Lung (tissue), 11 donors: ENCODE measurements at regions not wholly inside any gene's neighbourhood (a gene's known extent, or its start where the extent isn't known, plus 50 kb on each side); places are given as distances from the start of the nearest gene placed in this dataset.

Experiments
- ATAC-seq: fragments of 200-7000 bp; cut with Tn5 transposase; one replicate; pipeline ENCODE4 v1.9.1; 2020; ENCODE audit warnings: moderate number of reproducible peaks; ENCODE audit not compliant: insufficient read depth, low FRiP score
- DNase-seq, 3 donors: peaks; one replicate each; pipeline ENCODE4 v3.0.0-alpha.2; 2013 to 2017
- H3K27ac ChIP-seq, 2 donors: one replicate each; pipeline ENCODE4 v1.5.1; 2013; ENCODE audit warnings: mild to moderate bottlenecking in 2 of 2, moderate library complexity in 2 of 2, control low read depth in 1 of 2, inconsistent platforms in 1 of 2, low read depth in 1 of 2, low read length in 1 of 2
- H3K27me3 ChIP-seq, 3 donors: one replicate each; pipeline ENCODE4 v1.5.1; 2013; ENCODE audit warnings: low read length in 2 of 3; ENCODE audit not compliant: control insufficient read depth in 3 of 3, insufficient read depth in 3 of 3
- H3K36me3 ChIP-seq, 4 donors: one replicate each; pipeline ENCODE4 v1.5.1; 2013; ENCODE audit warnings: low read length in 4 of 4, mild to moderate bottlenecking in 1 of 4, moderate library complexity in 1 of 4; ENCODE audit not compliant: control insufficient read depth in 4 of 4, insufficient read depth in 4 of 4
- H3K4me1 ChIP-seq, 5 donors: one replicate each; pipeline ENCODE4 v1.5.1; 2013; ENCODE audit warnings: low read length in 5 of 5, mild to moderate bottlenecking in 2 of 5, moderate library complexity in 1 of 5; ENCODE audit not compliant: control insufficient read depth in 5 of 5, insufficient read depth in 5 of 5
- H3K4me3 ChIP-seq: one replicate; pipeline ENCODE4 v1.5.1; 2013; ENCODE audit warnings: mild to moderate bottlenecking, control low read depth, moderate library complexity
- H3K9ac ChIP-seq, 2 donors: one replicate each; pipeline ENCODE4 v1.5.1; 2013; ENCODE audit warnings: low read length in 2 of 2, control low read depth in 1 of 2; ENCODE audit not compliant: insufficient read depth in 1 of 2
- H3K9me3 ChIP-seq, 4 donors: one replicate each; pipeline ENCODE4 v1.5.1; 2013; ENCODE audit warnings: low read length in 3 of 4, mild to moderate bottlenecking in 1 of 4, moderate library complexity in 1 of 4; ENCODE audit not compliant: control insufficient read depth in 4 of 4, insufficient read depth in 3 of 4
- WGBS, 2 donors: extraction: QIAGEN DNeasy Blood & Tissue Kit; methylation state at CpG; one replicate each; pipeline ENCODE4 v1.1.7; 2013; 5-methylcytosine and 5-hydroxymethylcytosine counted together
- TF ChIP-seq, protein P1 (sequence below): IDR thresholded peaks from 2 replicates; pipeline ENCODE4 v1.5.1; 2012; ENCODE audit warnings: mild to moderate bottlenecking; ENCODE audit errors: control extremely low read depth, extremely low read depth
- donor health status: control.
- donor health status: control.
- donor health status: Bipolar disorder and iron deficiency.
- donor health status: healthy.
- donor health status: DM: yes; HTN: yes; CAD: no.

DNA sequence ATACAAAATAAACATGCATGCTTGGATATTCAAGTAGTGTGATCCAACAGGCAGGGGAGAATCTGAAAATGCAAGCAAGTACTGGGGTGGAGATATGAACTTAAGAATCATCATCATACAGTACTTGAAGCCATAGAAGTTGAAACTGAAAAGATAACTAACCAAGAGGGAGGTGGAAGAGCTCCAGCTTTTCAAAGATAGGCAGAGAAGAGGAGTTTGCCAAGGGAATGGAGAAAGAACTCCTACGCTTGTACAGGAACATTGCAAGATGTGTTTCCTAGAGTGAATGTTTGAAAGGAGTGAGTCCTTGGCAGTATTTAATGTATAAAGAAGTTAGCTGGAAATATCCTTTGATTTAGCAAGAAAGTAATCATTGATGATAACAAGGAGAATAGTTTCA is 106.2 kb upstream of the FRMPD4 start:
- Histone ChIP-seq H3K9ac (no peak overlapping the region), H3K4me3 (no peak overlapping the region), H3K9me3 (peaks cover 0 to 2% (median 0%) of the 10 kb centered on the region in 4 donors), H3K27ac (no peak overlapping the region), H3K27me3 (peaks cover 0 to 23% (median 12%) of the 10 kb centered on the region in 3 donors), H3K36me3 (no peaks in the 10 kb centered on the region), H3K4me1 (no peaks in the 10 kb centered on the region)
- ATAC-seq: no peak
- 84 to 93% methylated on average over 1 of the region's 1 CpG for WGBS, 2 donors
- TF ChIP-seq, protein P1, sequence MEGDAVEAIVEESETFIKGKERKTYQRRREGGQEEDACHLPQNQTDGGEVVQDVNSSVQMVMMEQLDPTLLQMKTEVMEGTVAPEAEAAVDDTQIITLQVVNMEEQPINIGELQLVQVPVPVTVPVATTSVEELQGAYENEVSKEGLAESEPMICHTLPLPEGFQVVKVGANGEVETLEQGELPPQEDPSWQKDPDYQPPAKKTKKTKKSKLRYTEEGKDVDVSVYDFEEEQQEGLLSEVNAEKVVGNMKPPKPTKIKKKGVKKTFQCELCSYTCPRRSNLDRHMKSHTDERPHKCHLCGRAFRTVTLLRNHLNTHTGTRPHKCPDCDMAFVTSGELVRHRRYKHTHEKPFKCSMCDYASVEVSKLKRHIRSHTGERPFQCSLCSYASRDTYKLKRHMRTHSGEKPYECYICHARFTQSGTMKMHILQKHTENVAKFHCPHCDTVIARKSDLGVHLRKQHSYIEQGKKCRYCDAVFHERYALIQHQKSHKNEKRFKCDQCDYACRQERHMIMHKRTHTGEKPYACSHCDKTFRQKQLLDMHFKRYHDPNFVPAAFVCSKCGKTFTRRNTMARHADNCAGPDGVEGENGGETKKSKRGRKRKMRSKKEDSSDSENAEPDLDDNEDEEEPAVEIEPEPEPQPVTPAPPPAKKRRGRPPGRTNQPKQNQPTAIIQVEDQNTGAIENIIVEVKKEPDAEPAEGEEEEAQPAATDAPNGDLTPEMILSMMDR: no peak
- no peak for DNase-seq

DNA sequence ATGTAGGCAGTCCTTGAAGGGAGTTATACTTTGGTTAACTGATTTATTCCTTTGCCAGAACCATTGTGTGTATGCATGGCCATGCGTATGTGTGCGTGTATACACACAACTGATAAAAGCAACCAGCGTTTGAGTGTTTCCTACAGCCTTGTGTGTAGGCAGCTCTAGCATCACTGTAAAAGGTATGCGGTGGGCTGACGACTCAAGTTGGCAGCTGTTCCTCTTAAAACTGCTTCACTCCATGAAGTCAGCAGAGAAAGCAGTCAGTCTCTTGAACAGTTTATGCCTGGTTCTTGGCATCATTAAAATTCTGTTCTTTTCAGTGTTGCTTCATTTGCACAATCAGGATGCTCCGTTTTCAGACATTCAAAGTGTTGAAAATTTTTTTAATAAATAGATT is 103.5 kb upstream of the FRMPD4 start:
- Histone ChIP-seq H3K9me3 (peaks cover 0 to 2% (median 0%) of the 10 kb centered on the region in 4 donors), H3K36me3 (no peaks in the 10 kb centered on the region), H3K9ac (no peak overlapping the region), H3K27me3 (peaks cover 0 to 23% (median 12%) of the 10 kb centered on the region in 3 donors), H3K27ac (no peak overlapping the region), H3K4me3 (no peak overlapping the region), H3K4me1 (no peaks in the 10 kb centered on the region)
- DNase-seq: no peak
- no peak for ATAC-seq
- TF ChIP-seq, protein P1: no peak
- WGBS, 2 donors: 74 to 86% methylated on average over 6 of the region's 6 CpGs

GRCh38 chrX:12042615-12043014 is 95.7 kb upstream of the FRMPD4 start:
- Histone ChIP-seq H3K36me3 (no peaks in the 10 kb centered on the region), H3K9me3 (no peaks in the 10 kb centered on the region), H3K27me3 (peaks cover 0 to 4% (median 0%) of the 10 kb centered on the region in 3 donors), H3K4me1 (no peaks in the 10 kb centered on the region), H3K27ac (no peak overlapping the region), H3K9ac (no peak overlapping the region), H3K4me3 (no peak overlapping the region)
- ATAC-seq (no peak), DNase-seq (no peak)
- TF ChIP-seq, protein P1: no peak
- WGBS, 2 donors: 79 to 94% methylated on average over 4 of the region's 4 CpGs

GRCh38 chrX:12052109-12052508 is 86.2 kb upstream of the FRMPD4 start:
- no peak for ATAC-seq
- peaks cover 0 to 12% (median 4%) of the 10 kb centered on the region in 3 donors for H3K27me3 ChIP-seq
- TF ChIP-seq, protein P1: no peak
- H3K27ac ChIP-seq: no peak overlapping the region
- H3K9me3 ChIP-seq: peaks cover 0 to 4% (median 0%) of the 10 kb centered on the region in 4 donors
- 54 to 69% methylated on average over 1 of the region's 1 CpG for WGBS, 2 donors
- no peaks in the 10 kb centered on the region for H3K4me1 ChIP-seq
- no peak for DNase-seq
- H3K36me3 ChIP-seq: no peaks in the 10 kb centered on the region
- H3K4me3 ChIP-seq: no peak overlapping the region
- no peak overlapping the region for H3K9ac ChIP-seq
